NCI-H2171 treated with DMSO at 0.1 percent for 48 hours (cell line): ENCODE measurements at regions not wholly inside any gene's neighbourhood (a gene's known extent, or its start where the extent isn't known, plus 50 kb on each side); places are given as distances from the start of the nearest gene placed in this dataset.
"Not testable (repeated sequence)": the region's sequence is repeated elsewhere in the genome, so short reads cannot be mapped to it uniquely, and the experiment has no call there.

ENCODE experiments used
- DNase-seq: peaks from one replicate; lab custom pipeline; 2025; lab: John Stamatoyannopoulos, UW

DNA sequence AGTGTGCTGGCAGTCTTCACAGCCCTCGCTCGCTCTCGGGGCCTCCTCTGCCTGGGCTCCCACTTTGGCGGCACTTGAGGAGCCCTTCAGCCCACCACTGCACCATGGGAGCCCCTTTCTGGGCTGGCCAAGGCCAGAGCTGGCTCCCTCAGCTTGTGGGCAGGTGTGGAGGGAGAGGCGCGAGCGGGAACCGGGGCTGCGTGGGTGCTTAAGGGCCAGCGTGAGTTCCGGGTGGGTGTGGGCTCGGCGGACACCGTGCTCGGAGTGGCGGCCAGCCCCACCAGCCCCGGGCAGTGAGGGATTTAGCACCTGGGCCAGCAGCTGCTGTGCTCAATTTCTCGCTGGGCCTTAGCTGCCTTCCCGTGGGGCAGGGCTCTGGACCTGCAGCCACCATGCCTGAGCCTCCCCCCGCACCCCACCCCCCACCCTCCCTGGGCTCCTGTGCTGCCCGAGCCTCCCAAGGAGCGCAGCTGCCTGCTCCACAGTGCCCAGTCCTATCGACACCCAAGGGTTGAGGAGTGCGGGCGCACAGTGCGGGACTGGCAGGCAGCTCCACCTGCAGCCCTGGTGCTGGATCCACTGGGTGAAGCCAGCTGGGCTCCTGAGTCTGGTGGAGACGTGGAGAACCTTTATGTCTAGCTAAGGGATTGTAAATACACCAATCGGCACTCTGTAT lies 684.4 kb upstream of the GOLIM4 start:
- DNase-seq = not testable (repeated sequence)

GRCh38 chr3:168753724-168754123 lies 658.0 kb upstream of the GOLIM4 start:
- DNase-seq = no peak

GRCh38 chr3:168752339-168752738 lies 656.6 kb upstream of the GOLIM4 start:
- no peak for DNase-seq

DNA sequence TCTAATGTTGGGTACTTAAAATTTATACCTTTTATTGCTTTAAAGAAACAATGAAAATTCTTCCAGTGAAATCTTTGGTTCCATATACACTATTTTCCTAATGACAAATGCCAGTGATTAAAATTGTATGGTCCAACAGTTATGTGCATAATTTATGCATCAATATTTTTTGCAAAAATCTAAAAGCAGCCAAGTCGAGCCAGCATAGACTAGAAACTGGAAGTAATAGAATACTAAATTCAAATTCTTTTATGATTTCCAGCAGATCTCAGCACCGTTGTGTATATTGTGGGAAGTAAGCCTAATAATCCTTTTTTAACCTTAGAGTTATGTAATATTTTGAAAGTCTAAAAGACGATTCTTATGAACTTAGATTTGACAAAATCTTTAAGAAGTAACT lies 652.0 kb upstream of the GOLIM4 start:
- no peak for DNase-seq

- DNase-seq = peak; percentile 68
These were observed 643.0 kb upstream of the GOLIM4 start for GRCh38 chr3:168738527-168739325.

- no peak for DNase-seq
These were observed 640.5 kb upstream of the GOLIM4 start for GRCh38 chr3:168736202-168736601.

GRCh38 chr3:168730073-168730472 lies 634.3 kb upstream of the GOLIM4 start:
- no peak for DNase-seq

- DNase-seq = no peak
These were observed 626.4 kb upstream of the GOLIM4 start for GRCh38 chr3:168722091-168722490.

DNA sequence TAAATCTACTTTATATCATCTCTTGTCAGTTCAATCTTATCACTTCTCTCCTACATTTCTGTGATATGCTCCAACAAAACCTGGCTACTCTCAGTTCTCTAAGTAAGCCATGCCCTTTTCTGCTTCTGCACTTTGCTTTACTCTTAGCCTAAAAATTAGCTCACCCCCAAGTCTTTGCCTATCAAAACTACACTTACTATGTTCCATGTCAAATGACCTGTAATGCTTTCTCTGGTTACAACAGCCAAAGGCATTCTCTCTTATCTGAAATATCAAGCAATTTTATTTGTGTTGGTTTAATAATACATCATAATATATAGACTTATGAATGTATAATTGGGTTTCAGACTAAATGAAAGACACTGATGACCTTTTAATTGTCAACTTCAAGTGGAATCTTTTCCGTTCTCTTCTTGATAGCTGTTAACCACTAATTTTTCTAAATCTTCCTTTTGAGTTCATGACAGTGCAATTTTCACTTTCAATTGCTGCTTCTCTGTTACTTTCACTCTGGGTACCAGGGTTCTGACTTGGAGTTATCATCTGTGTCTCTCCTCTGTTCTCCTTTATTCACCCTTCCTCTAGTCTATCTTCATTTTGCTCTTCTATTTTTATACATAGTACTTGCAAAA lies 619.0 kb upstream of the GOLIM4 start:
- DNase-seq = no peak

DNA sequence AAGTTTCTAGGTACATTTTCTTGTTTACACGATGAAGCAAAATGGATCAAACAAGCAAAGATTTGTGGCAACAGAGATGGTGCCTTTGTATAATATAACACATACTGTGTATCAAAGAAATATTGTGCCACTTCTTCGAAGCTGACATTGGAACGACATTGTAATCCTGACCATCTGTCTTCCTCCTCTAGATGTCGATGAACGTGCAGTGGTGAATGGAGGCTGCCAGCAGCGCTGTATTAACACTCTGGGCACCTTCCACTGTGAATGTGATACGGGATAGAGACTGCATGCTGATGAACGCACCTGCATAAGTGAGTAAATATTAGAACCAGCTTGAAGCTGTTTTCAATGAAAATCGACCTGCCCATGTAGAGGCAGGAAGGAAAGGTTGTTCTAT lies 613.3 kb upstream of the GOLIM4 start:
- peak; percentile 62 for DNase-seq

- DNase-seq = no peak
These were observed 612.2 kb upstream of the GOLIM4 start for GRCh38 chr3:168707900-168708299.

DNA sequence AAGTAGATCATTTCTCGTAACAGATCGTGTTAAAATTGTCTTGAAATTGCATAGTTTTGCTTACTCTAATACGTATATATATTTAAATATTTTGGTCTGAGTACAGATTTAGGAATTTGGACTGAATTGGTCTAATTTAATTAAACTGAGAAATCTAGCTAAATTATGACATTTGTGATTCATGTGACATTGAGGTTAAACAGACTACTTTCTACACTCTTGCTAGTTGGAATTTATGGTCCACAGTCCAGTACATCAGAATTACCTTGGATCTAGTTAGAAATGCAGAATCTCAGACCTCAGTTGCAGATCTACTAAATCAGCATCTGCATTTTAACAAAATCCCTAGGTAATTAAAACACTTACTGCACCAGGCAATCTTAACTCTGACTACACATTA lies 609.7 kb upstream of the GOLIM4 start:
- no peak for DNase-seq

DNA sequence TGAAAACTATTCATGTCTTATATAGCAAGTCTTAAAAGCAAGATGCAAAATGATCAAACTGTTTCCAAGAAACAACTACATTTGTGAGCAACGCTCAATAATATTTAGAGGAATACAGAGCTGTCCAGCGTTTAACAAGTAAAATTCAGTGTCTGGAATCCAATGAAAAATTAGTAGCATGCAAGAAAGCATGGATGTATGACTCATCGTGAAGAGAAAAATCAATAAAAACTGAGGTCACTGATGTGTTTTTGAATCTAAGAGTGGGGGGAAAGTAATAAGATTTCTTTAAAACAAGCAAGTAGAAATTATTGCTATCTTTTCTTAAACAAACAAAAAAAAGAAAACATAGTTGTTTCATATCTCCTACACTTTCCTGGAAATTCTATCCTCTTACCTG lies 600.3 kb upstream of the GOLIM4 start:
- DNase-seq = no peak

GRCh38 chr3:168693870-168694269 lies 598.1 kb upstream of the GOLIM4 start:
- no peak for DNase-seq

DNA sequence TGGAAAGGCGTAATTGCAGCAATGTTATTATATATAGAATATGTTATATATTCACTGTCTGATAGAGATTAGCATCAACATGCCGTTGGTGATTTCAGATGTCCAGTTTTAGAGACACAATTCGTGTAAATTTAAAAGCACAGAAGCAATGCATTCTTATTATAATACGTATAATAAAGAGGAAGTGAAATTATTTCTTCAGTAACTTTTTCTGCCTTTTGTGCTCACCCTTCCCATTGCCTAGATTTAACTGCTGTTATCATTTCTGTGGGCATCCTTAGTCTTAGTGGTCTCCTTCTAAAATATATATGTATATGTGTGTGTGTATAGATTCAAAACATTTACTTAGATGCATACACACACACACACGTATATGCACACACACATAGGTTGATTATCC lies 592.5 kb upstream of the GOLIM4 start:
- no peak for DNase-seq

DNA sequence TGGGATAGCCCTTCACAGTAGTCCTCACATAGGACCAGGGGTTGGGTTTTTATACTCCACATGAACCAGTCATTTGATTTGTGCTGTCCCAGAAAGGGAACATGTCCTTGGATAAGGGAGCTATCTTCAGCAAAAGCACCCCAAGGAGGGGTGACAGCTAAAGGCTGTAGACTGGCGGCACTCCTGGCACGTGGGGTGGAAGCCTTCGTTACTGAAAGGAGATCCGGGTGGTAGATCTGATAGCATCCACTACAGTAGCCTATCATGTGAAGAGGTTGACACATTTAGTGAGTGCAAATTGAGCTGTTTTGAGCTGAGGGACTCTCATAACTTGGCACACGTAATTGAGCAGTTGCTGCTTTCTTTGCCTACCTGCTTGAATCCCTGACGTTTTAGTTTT lies 588.8 kb upstream of the GOLIM4 start:
- DNase-seq = peak; percentile 2

DNA sequence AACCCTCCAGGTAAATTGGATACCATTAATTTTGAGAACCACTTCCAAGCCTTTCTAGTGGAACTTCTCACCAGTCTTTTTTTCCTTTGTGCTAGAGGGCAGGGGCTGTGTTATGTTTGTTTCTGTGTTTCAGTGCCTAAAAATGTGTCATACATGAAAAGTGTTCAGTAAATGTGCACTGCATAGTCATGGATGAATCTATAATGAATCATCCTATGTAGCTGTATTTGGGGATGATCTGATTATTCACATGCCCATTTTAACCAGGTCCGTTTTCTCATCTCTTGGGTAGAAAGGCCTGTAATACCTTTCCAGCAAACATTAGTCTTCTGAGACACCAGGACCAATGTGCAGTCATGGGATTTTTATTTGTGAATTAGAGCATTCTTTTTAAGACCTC lies 583.0 kb upstream of the GOLIM4 start:
- DNase-seq = no peak

DNA sequence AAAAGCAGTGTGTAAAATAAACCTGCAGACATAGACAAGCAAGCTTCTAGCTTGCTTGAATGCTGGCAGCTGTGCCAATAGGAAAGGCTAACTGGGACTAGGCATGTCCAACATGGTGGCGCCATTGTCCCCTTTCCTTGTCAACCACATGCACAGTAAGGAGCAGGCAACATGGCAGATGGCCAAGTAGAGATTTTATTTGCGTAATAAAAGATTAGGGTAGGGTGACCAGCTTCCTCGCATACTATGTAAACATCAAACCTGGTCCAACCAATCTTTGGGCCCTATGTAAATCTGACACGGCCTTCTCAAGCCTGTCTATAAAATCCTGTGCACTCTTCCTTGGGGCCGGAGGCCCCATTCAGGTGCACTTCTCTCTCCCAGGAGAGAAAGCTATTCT lies 575.4 kb upstream of the GOLIM4 start:
- no peak for DNase-seq

GRCh38 chr3:168660879-168661657 lies 565.3 kb upstream of the GOLIM4 start:
- DNase-seq = not testable (repeated sequence)

GRCh38 chr3:168659015-168659414 lies 563.3 kb upstream of the GOLIM4 start:
- DNase-seq = no peak

DNA sequence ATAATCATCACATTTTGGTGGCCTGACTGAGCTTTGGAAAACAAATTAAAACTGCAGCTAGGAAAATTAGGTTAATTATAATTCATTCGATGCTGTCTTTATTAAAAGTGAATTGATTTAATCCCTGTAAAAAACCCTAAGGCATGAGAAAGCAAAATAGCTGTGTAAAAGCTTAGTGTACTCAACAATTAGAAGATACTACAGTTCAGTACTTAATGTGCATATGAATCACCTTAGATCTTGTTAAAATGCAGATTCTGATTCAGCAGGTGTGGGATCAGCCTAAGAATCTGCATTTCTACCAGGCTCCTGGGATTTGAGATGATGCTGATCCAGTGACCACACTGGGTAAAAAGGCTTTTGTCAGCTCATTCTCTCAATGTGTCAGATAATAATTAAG lies 559.9 kb upstream of the GOLIM4 start:
- no peak for DNase-seq

- DNase-seq = no peak
These were observed 559.0 kb upstream of the GOLIM4 start for GRCh38 chr3:168654700-168655099.
